ENCODE measurements at regions not wholly inside any gene's neighbourhood (a gene's known extent, or its start where the extent isn't known, plus 50 kb on each side); places are given as distances from the start of the nearest gene placed in this dataset.

DNA sequence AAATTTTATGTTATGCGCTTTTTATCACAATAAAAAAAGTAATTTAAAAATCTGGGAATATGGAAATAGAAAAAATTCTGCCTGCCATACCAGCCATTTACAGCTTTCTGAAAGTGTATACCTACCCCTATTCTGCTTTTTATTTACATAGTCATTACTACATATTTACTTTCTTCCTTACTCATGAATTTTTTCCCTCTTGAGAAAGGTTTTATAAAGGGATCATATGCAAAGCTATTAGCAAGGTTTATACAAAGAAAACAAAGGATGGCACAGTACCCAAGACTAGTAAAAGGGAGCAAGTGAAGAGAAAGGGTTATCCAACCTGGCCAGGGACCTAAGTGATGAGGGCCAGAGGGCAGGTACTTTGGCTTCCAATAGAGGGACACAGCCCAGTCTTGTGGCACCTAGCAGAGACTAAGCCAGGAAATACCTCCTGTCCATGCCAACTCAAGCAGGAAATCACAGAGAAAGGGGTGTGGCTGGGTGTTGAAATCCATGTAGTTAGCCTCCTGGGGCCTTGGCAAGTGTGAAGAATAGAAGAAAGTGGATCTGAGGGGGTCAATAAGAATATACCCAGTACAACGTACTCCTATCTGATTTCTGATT lies 207.3 kb upstream of the VEGFC start:
- H4K20me1 ChIP-seq (ENCODE audit: insufficient read depth, low read depth, low read length) = no peaks in the 10 kb centered on the region
- no peak overlapping the region for H2AFZ ChIP-seq (ENCODE audit: low read length)

GRCh38 chr4:177001271-177002175 lies 208.8 kb upstream of the VEGFC start:
- Histone ChIP-seq H2AFZ (ENCODE audit: low read length) (no peak overlapping the region), H3K9me3 (ENCODE audit: low read length) (no peaks in the 10 kb centered on the region), H3K4me3 (ENCODE audit: low read length) (no peak overlapping the region), H3K27me3 (ENCODE audit: low read length) (no peaks in the 10 kb centered on the region), H3K9ac (ENCODE audit: low read length) (no peak overlapping the region), H3K9me2 (replicated peaks; ENCODE audit: insufficient read depth, low read length) (no peaks in the 10 kb centered on the region), H3K4me1 (ENCODE audit: low read length) (no peaks in the 10 kb centered on the region), H3K4me2 (ENCODE audit: low read depth, low read length, poor library complexity, severe bottlenecking) (no peak overlapping the region), H3K27ac (ENCODE audit: low read length) (no peak overlapping the region), H3K36me3 (ENCODE audit: insufficient read depth, low read length) (no peaks in the 10 kb centered on the region), H3K79me2 (ENCODE audit: low read length) (no peaks in the 10 kb centered on the region), H4K20me1 (ENCODE audit: insufficient read depth, low read depth, low read length) (no peaks in the 10 kb centered on the region)
- DNase-seq = no peak

More for the DNA sequence above, 207.3 kb upstream of the VEGFC start:
- Histone ChIP-seq H3K9me3 (ENCODE audit: low read length) (no peaks in the 10 kb centered on the region), H3K4me3 (ENCODE audit: low read length) (no peak overlapping the region), H3K4me2 (ENCODE audit: low read depth, low read length, poor library complexity, severe bottlenecking) (no peak overlapping the region), H3K4me1 (ENCODE audit: low read length) (no peaks in the 10 kb centered on the region), H3K79me2 (ENCODE audit: low read length) (no peaks in the 10 kb centered on the region), H3K36me3 (ENCODE audit: insufficient read depth, low read length) (no peaks in the 10 kb centered on the region), H3K27ac (ENCODE audit: low read length) (no peak overlapping the region), H3K9me2 (replicated peaks; ENCODE audit: insufficient read depth, low read length) (no peaks in the 10 kb centered on the region), H3K27me3 (ENCODE audit: low read length) (no peaks in the 10 kb centered on the region), H3K9ac (ENCODE audit: low read length) (no peak overlapping the region)
- DNase-seq = no peak

DNA sequence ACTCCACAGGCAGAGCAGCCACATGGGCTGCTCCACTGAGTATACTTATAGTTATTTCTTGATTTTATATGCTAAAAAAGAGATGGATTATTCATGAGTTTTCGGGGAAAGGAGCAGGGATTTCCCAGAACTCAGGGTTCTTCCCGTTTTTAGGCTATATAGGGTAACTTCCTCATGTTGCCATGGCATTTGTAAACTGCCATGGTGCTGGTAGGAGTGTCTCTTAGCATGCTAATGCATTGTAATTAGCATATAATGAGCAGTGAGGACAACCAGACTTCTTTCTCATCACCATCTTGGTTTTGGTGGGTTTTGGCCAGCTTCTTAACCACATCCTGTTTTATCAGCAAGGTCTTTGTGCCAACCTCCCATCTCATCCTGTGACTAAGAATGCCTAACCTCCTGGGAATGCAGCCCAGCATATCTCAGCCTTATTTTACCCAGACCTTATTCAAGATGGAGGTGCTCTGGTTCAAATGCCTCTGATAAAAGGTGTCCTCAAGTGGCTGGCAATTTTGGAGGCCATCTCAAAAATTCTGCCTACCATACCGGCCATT lies 213.0 kb upstream of the VEGFC start:
- Histone ChIP-seq H3K79me2 (ENCODE audit: low read length) (no peaks in the 10 kb centered on the region), H3K27ac (ENCODE audit: low read length) (no peak overlapping the region), H3K36me3 (ENCODE audit: insufficient read depth, low read length) (no peaks in the 10 kb centered on the region), H3K4me1 (ENCODE audit: low read length) (no peaks in the 10 kb centered on the region), H4K20me1 (ENCODE audit: insufficient read depth, low read depth, low read length) (no peaks in the 10 kb centered on the region), H3K9ac (ENCODE audit: low read length) (no peak overlapping the region), H2AFZ (ENCODE audit: low read length) (no peak overlapping the region), H3K4me3 (ENCODE audit: low read length) (no peak overlapping the region), H3K9me2 (replicated peaks; ENCODE audit: insufficient read depth, low read length) (no peaks in the 10 kb centered on the region), H3K4me2 (ENCODE audit: low read depth, low read length, poor library complexity, severe bottlenecking) (no peak overlapping the region), H3K27me3 (ENCODE audit: low read length) (no peaks in the 10 kb centered on the region), H3K9me3 (ENCODE audit: low read length) (no peaks in the 10 kb centered on the region)
- DNase-seq = no peak

- Histone ChIP-seq H3K4me3 (ENCODE audit: low read length) (no peak overlapping the region), H2AFZ (ENCODE audit: low read length) (no peak overlapping the region), H3K4me2 (ENCODE audit: low read depth, low read length, poor library complexity, severe bottlenecking) (no peak overlapping the region), H3K36me3 (ENCODE audit: insufficient read depth, low read length) (no peaks in the 10 kb centered on the region), H3K9ac (ENCODE audit: low read length) (no peak overlapping the region), H4K20me1 (ENCODE audit: insufficient read depth, low read depth, low read length) (no peaks in the 10 kb centered on the region), H3K9me3 (ENCODE audit: low read length) (no peaks in the 10 kb centered on the region), H3K9me2 (replicated peaks; ENCODE audit: insufficient read depth, low read length) (no peaks in the 10 kb centered on the region), H3K27me3 (ENCODE audit: low read length) (no peaks in the 10 kb centered on the region), H3K4me1 (ENCODE audit: low read length) (no peaks in the 10 kb centered on the region), H3K79me2 (ENCODE audit: low read length) (no peaks in the 10 kb centered on the region), H3K27ac (ENCODE audit: low read length) (no peak overlapping the region)
- DNase-seq = no peak
Measured at GRCh38 chr4:177006331-177006730, 213.6 kb upstream of the VEGFC start.

DNA sequence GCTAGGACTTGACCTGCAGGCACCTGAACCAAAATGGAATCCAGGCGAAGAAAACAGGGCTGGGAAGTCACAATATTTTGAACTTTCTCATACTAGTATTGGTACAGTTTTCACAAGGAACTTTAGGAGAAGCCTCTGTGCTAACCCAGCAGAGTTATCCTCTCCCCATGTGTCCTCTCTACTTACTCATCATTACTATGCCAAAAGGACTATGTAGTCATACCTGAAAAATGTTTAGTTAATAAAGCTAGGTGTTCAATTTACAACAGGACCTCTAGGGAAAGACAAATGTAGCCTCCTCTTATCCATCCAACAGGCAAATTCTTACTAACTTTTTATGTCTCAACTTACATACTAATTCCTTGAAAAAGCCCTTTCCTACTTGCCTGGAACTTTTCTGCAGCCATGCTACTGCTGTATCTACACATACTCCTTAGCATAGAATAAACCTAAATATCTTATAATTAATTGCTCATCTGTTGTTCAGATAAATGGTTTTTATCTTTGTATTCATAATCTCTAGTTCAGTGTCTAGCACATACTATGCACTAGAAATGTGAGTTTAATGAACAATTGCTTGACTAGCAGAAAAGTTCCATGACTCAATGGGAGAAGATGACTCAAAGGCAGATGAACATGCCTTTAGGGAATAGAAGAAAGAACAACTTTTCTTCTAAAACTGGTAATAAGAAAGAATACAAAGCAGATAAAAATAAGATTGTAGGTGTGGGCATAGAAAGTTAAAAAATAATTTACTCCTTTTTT lies 215.5 kb upstream of the VEGFC start:
- H3K27ac ChIP-seq (ENCODE audit: low read length) = no peak overlapping the region
- no peak overlapping the region for H2AFZ ChIP-seq (ENCODE audit: low read length)
- no peak overlapping the region for H3K4me3 ChIP-seq (ENCODE audit: low read length)
- H3K9me3 ChIP-seq (ENCODE audit: low read length) = no peaks in the 10 kb centered on the region
- H3K9me2 ChIP-seq (replicated peaks; ENCODE audit: insufficient read depth, low read length) = no peaks in the 10 kb centered on the region
- H3K4me2 ChIP-seq (ENCODE audit: low read depth, low read length, poor library complexity, severe bottlenecking) = no peak overlapping the region
- DNase-seq = no peak
- H3K27me3 ChIP-seq (ENCODE audit: low read length) = no peaks in the 10 kb centered on the region
- H3K36me3 ChIP-seq (ENCODE audit: insufficient read depth, low read length) = no peaks in the 10 kb centered on the region
- H3K79me2 ChIP-seq (ENCODE audit: low read length) = no peaks in the 10 kb centered on the region
- no peaks in the 10 kb centered on the region for H4K20me1 ChIP-seq (ENCODE audit: insufficient read depth, low read depth, low read length)
- no peak overlapping the region for H3K9ac ChIP-seq (ENCODE audit: low read length)
- no peaks in the 10 kb centered on the region for H3K4me1 ChIP-seq (ENCODE audit: low read length)

GRCh38 chr4:177008836-177009501 lies 216.2 kb upstream of the VEGFC start:
- H3K4me1 ChIP-seq (ENCODE audit: low read length) = no peaks in the 10 kb centered on the region
- no peak overlapping the region for H3K9ac ChIP-seq (ENCODE audit: low read length)
- H3K27me3 ChIP-seq (ENCODE audit: low read length) = no peaks in the 10 kb centered on the region
- H3K27ac ChIP-seq (ENCODE audit: low read length) = no peak overlapping the region
- H3K9me3 ChIP-seq (ENCODE audit: low read length) = no peaks in the 10 kb centered on the region
- no peak for DNase-seq
- H3K36me3 ChIP-seq (ENCODE audit: insufficient read depth, low read length) = no peaks in the 10 kb centered on the region
- no peaks in the 10 kb centered on the region for H3K9me2 ChIP-seq (replicated peaks; ENCODE audit: insufficient read depth, low read length)
- no peak overlapping the region for H3K4me3 ChIP-seq (ENCODE audit: low read length)
- H3K79me2 ChIP-seq (ENCODE audit: low read length) = no peaks in the 10 kb centered on the region
- no peak overlapping the region for H3K4me2 ChIP-seq (ENCODE audit: low read depth, low read length, poor library complexity, severe bottlenecking)
- no peak overlapping the region for H2AFZ ChIP-seq (ENCODE audit: low read length)
- no peaks in the 10 kb centered on the region for H4K20me1 ChIP-seq (ENCODE audit: insufficient read depth, low read depth, low read length)

GRCh38 chr4:177010418-177010817 lies 217.7 kb upstream of the VEGFC start:
- H3K27me3 ChIP-seq (ENCODE audit: low read length) = no peaks in the 10 kb centered on the region
- no peaks in the 10 kb centered on the region for H4K20me1 ChIP-seq (ENCODE audit: insufficient read depth, low read depth, low read length)
- no peaks in the 10 kb centered on the region for H3K36me3 ChIP-seq (ENCODE audit: insufficient read depth, low read length)
- no peak overlapping the region for H3K4me2 ChIP-seq (ENCODE audit: low read depth, low read length, poor library complexity, severe bottlenecking)
- no peak overlapping the region for H3K9ac ChIP-seq (ENCODE audit: low read length)
- H3K79me2 ChIP-seq (ENCODE audit: low read length) = no peaks in the 10 kb centered on the region
- H3K4me1 ChIP-seq (ENCODE audit: low read length) = no peaks in the 10 kb centered on the region
- H2AFZ ChIP-seq (ENCODE audit: low read length) = no peak overlapping the region
- H3K9me3 ChIP-seq (ENCODE audit: low read length) = no peaks in the 10 kb centered on the region
- H3K4me3 ChIP-seq (ENCODE audit: low read length) = no peak overlapping the region
- no peak for DNase-seq
- H3K9me2 ChIP-seq (replicated peaks; ENCODE audit: insufficient read depth, low read length) = no peaks in the 10 kb centered on the region
- no peak overlapping the region for H3K27ac ChIP-seq (ENCODE audit: low read length)

Measured in Karpas-422 (cell line).